22Rv1 (cell line): ENCODE measurements at regions not wholly inside any gene's neighbourhood (a gene's known extent, or its start where the extent isn't known, plus 50 kb on each side); places are given as distances from the start of the nearest gene placed in this dataset.

Experiments used
- H3K27ac ChIP-seq: fragments of 450-650 bp; 2 replicates; pipeline ENCODE4 v1.5.1; 2017
- CTCF ChIP-seq: fragments of 450-650 bp; IDR thresholded peaks from 2 replicates; pipeline ENCODE4 v1.5.1; 2017; ENCODE audit warnings: mild to moderate bottlenecking
- ZFX ChIP-seq: fragments of 450-650 bp; IDR thresholded peaks from 2 replicates; pipeline ENCODE4 v1.6.1; 2017; ENCODE audit warnings: antibody characterized with exemption, borderline replicate concordance

GRCh38 chr12:67154901-67155300, 114.3 kb upstream of the CAND1 start:
- no peak overlapping the region for H3K27ac ChIP-seq
- TF ChIP-seq ZFX = no peak
- no peak for TF ChIP-seq CTCF

GRCh38 chr12:67155863-67156262, 113.3 kb upstream of the CAND1 start:
- H3K27ac ChIP-seq = no peak overlapping the region
- TF ChIP-seq ZFX (no peak), CTCF (no peak)

DNA sequence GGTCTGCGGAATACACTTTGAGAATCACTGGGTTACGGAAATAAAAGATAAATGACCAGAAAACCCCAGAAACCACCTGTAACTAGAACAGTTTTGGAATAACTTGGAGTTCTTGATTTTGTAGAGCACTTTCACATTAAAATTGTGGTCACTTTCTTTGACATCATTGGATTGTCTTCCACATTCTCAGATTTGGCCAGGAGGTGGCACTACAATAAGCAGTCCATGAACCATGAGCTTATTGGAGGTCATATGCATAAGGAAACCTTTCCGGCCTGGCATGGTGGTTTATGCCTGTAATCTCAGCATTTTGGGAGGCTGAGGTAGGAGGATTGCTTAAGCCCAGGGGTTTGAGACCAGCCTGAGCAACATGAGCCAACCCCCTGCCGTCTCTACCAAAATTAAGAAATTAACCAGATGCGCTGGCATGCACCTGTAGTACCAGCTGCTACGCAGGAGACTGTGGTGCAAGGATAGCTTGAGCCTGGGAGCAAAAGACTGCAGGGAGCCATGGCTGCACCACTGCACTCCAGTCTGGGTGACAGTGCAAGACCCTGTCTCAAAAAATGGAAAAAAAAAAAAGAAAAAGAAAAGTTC, 107.7 kb upstream of the CAND1 start:
- TF ChIP-seq CTCF (peak; percentile 90), ZFX (no peak)
- H3K27ac ChIP-seq = no peak overlapping the region

DNA sequence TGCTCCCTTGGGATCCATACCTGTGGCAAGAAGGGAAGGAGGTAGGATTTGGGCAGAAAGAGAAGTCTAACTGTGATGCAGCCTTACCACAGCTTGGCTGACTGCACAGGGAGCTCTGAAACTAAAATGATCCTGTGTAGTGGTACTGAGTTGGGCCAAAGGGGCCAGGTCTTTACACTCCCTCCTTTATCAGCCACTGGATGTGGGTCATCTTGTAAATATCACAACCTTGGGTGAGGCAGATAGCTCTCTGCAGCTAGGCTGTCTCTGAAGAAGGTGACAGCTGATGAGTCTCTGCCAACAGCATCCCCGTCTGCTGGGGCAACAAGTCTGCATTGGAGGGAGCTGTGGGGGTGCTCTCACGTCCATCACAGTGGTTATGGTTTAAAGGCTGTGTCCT, 95.9 kb upstream of the CAND1 start:
- no peak overlapping the region for H3K27ac ChIP-seq
- TF ChIP-seq CTCF (no peak), ZFX (no peak)

DNA sequence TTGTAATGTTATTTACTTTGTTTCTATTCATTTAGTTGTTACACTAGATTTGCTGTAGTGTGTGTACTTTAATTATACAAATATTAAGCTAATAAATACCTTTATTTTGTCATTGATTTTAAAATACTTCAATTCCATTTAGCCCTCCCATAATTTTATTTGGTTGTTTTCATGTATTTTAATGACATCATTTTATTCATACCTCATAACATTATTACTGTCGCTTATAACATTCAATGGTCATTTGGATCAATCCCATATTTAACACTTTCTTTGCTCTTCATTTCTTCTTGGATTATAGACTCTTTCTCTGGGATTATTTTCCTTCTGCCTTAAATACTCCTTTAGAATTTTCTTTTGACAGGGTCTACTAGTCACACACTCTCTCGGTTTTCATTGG, 86.6 kb upstream of the CAND1 start:
- no peak for TF ChIP-seq ZFX
- no peak for TF ChIP-seq CTCF
- H3K27ac ChIP-seq = no peak overlapping the region

DNA sequence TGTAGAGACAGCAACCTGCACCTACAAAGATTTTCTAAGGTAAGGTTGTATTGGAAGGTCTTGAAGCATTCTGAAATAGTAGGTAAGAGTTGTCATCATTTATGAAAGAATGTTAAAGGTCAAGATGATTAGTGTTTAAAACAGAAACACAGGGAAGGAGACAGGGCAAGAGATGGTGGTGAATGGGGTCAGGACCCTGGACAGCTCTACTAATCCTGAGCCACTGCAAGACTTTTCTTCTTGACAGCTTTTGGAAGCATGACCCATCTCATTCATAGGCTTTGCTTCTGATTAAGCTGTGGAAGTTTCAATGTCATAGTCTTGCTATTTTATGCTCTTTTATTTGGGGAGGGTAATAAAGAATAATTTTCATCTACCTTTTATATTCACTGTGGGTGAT, 75.5 kb upstream of the CAND1 start:
- H3K27ac ChIP-seq = no peak overlapping the region
- TF ChIP-seq CTCF = no peak
- no peak for TF ChIP-seq ZFX

- H3K27ac ChIP-seq = no peak overlapping the region
- no peak for TF ChIP-seq CTCF
- TF ChIP-seq ZFX = no peak
These were observed 68.8 kb upstream of the CAND1 start for GRCh38 chr12:67200386-67200785.
